Inflammatory macrophage (primary cell): ENCODE measurements at regions not wholly inside any gene's neighbourhood (a gene's known extent, or its start where the extent isn't known, plus 50 kb on each side); places are given as distances from the start of the nearest gene placed in this dataset.
"Not testable (repeated sequence)": the region's sequence is repeated elsewhere in the genome, so short reads cannot be mapped to it uniquely, and the experiment has no call there.

ENCODE experiments used
- DNase-seq, 2 donors: peaks; one replicate each; pipeline ENCODE4 v3.0.0-alpha.2; 2020 to 2022

DNA sequence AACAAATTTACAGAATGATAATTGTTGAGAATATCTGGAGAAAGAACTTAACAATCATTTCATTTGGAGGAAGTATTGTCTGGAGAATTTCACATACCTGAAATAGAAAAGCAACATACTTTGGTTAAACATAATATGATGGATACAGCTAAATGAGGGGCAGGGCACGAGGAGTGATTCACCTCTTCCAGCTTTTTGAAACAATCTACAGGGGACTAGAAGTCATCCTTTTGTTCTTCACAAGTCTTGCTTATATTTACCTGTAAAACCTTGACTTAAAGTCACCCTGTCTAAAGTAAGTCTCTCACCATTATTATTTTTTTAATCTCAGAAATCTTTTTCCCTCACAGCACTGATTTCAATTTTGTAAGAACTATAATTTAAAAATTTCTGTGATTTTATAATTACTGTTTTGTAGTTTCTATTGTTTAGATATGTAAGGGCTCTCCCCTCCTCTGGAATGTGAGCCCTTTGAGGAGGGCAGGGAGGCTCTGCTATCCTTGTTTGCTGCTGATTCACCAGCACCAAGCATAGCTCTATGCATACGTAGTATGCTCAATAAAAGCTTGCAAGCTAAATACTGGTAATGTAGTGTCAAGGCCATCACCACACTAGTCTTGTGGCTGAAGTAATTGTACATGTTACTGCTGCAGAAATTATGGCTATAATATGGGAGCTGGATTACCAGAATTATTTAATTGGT, 193.9 kb upstream of the THRB start:
- no peak for DNase-seq

DNA sequence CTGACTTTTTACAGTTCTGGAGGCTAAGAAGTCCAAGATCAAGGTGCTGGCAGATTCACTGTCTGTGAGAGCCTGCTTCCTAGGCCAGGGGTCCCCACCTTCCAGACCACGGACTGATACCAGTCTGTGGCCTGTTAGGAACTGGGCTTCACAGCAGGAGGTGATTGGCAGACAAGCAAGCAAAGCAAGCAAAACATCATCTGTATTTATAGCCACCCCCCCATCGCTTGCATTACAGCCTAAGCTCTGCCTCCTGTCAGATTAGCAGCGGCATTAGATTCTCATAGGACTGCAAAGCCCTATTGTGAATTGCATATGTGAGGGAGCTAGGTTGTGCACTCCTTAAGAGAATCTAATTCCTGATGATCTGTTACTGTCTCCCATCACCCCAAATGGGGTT, 194.7 kb upstream of the THRB start:
- no peak for DNase-seq

DNA sequence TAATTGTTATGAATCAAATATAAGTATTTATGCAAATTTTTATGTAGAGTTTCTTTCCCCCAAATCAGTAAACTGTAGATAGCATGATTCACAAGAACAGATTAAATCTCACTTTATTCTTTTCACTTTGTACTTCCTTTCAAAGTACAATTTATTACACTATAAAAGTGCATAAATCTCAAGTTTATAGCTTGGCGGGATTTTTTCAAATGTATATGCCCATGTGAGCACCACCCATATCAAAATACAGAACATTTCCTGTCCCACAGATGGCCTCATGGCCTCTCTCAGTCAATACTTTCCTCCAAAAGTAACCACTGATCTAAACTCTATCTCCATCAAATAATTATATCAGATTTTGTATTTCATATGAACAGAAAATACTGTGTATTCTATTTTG, 196.1 kb upstream of the THRB start:
- DNase-seq = no peak

DNA sequence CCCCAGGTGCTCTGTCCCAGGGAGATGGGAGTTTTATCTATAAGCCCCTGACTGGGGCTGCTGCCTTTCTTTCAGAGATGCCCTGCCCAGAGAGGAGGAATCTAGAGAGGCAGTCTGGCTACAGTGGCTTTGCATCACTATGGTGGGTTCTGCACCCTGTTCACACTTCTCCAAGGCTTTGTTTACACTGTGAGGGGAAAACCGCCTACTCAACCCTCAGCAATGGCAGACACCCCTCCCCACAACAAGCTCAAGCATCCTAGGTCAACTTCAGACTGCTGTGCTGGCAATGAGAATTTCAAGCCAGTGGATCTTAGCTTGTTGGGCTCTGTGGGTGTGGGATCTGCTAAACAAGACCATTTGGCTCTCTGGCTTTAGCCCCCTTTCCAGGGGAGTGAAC, 204.4 kb upstream of the THRB start:
- DNase-seq = not testable (repeated sequence)

DNA sequence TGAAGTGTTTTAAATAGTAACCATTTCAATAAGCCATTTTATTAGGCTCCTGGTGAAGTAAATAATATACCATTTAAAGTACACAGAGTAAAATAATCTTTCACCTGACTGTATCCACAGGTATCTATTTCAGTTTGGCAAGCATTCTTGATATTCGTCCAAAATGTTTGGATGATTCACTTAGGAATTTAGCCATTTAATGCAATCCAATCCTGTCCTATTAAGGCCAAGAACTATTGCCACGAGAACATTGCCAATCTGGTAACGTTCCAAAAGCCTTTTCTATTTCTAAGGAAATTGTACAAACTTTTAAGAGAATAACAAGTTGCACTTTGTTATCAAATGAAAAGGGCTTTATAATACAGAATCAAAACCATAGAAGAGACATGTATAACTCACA, 209.8 kb upstream of the THRB start:
- DNase-seq = no peak

DNA sequence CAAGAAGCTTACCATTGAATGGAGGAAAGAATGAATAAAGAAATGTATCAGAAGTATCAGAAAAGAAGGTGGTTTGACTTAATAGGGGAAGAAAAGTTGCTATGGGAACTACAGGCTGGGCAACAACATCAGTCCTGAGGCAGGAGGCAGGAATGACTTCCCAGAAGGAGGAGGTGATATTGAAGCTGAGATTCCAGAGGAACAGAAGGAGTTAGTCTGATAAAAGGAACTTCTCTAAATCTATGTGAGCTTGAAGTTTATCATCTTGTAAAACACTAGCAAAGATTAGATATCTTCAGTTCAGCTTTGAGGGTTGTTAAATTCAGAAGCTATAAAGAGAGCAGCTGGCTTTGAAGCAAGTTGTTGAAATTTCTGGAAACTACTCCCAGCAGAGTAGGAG, 213.3 kb upstream of the THRB start:
- no peak for DNase-seq

DNA sequence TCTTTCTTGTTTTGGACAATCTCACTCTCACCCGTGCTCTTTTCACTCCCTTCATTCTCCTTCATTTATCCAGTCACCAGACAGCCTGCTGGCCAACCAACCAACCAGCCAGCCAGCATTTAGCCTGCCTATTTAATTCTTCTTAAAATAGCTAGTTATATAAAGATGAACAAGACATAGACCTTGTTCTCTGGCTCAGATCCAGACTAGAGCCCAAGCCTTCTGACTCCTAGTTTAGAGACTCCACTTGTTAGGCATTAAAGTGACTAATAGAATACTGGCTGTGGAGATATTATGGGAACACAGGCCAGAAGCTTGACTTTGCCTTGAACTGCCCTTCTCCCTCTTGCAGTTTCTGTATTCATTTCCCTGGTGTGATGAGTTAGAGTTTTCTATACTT, 215.3 kb upstream of the THRB start:
- no peak for DNase-seq

DNA sequence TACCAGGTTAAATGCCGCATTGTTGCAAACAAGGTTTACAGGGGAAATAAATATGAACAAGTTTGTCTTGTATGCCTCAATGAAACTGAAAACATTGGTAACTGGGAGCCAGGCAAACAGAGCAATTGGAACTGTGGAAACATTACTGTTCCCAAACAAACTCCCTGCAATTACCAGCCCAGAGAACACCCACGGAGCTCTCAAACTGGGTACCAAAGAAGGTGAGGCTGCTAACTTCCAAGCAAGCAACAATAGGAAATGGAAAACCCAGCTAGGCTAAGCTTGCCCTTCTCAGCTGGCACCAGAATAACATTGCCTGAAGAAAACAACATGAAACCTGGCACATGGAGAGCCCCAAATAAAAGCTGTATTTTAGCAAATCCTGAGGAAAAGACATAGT, 218.9 kb upstream of the THRB start:
- DNase-seq = no peak

DNA sequence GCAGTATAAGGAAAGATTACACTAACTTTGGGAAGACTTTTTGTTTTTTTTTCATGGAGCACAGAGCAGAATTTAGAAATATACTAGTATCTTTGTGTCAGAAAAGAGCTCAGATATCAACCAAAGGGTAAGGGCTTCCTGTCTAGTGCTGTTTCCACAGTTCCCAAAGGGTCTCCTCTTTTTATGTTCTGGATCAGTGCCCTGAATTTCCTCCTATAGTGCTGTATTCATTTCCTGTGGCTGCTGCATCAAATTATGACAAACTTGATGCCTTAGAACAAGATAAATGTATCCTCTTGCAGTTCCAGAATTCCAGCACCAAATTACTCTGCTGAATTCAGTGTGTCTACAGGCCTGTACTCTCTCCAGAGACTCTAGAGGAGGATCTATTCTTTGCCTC, 219.8 kb upstream of the THRB start:
- no peak for DNase-seq

DNA sequence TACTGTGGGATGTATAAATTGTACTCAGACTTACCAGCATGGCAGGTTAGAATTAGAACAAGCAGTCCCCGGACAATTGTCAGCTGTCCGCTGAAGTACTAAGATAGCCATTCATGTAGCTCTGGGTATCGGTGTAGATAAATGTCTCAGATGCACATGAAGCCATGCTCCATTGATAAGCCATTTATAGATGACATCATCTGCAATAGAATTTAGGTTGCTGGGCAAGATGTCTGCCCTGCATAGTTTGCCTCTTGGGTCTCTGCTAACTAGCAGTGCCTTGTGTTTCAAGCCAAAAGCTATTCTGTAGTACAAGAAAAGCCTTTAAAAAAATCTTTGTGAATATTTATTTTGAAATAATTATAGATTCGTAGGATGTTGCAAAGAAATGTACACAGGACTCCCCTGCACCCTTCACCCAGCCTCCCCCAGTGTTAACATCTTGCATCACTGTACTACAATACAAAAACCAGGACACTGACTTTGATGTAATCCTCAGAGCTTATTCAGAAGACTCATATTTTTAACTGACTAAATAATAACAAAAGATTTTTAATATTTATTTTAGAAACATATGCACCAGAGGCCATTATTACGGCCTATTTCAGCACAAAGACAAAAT, 220.6 kb upstream of the THRB start:
- DNase-seq = no peak

DNA sequence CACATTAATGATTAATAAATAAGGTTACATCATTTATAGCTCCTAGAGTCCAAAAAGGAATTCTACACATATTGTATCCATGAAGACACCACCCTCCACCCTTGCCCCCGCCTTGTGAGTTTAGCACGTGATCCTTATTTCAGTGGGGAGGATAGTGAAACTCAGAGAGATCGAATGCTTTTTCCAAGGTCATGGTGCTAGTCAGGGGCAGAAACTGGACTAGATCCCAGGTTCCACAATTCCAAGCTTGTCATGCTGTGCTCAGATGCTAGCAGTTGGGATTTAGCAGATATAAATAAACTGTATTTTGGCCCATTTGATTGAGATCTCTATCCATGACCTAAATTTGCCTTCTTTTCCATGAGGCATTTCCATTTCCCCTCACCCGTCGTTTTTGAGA, 227.4 kb upstream of the THRB start:
- no peak for DNase-seq

DNA sequence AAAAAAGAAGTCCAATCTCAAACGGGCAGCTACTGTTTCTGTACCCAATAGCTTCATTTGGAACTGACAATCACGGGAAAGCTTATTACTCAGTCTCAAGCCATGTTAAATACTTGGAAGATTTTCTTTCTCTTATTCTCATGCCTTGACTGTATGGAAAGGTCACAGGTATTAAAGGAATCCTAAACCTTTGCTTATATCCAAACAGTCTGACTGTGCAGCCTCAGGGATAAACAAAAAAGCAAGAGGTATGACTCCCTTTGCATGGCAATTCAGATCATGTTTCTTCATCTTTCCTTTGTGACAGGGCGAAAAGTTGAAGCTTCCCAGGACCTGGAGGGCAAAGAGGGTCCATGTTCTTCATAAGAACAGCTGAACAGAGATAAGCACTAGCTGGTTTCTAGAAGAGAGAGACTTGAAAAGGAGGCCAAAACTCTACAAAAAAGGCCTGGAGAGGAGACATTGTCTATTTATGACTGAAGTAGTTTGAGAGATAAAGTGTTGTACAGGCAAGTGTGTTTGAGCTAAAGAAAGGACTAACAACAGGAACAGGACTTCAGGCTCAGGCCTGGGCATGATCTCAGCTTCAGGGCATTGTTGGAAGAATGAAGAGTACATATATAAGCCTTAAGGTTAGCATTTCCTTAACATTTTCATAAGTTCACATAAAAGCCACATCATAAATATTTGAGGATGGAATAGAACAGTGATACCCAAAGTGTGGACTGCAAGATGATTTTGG, 231.0 kb upstream of the THRB start:
- no peak for DNase-seq

DNA sequence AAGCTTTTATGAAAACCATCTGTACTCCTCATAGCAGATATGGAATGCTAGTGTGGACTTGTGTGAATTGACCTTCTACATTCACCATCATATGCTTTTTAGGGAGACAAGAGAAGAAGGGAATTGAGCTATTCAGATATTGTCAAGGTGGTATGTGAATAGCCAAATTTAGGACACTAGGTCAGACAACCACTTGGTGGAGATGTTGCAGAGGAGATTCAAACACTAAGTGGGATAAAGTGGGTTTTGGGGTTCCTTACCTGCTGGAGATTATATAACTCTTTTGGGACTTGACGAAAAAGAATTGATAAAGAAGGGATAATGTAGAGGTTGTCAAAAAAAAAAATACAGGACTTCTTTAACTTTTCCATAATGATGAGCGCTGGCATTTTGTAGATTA, 231.8 kb upstream of the THRB start:
- no peak for DNase-seq

DNA sequence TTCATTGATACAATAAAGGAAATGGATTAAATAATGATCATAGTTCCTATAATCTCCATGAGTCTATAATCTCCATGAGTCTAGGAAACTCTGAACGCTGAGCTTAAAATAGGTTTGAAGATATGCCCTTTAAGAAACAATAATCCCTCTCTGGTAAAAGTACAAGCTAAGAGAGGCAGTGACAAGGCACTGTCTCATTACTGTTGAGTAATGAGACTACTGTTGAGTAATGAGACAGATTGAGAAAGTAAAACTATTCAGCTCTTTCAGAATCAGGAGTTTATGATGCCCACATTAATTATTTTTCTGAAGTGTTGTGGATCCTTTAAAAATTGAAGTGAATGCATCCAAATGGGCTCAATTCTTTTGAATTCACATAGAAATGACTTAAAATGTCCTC, 235.5 kb upstream of the THRB start:
- DNase-seq = no peak

DNA sequence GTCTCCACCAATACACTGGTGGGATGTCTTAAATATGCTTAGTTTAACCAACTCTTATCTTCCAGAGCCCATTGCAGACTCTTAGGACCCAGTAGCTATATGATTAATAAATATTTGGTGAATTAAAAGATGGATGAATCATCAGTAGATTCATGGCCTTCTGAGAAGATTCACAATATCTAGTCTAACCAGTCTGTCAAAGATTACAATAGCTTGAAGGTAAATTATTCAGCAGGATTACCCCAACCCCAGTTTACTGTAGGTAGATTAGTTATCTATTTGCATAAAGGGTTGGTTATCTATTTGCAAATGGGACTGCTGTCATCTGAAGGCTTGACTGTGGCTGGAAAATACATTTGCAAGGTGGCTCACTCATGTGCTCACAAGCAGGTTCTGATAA, 239.4 kb upstream of the THRB start:
- DNase-seq = no peak

DNA sequence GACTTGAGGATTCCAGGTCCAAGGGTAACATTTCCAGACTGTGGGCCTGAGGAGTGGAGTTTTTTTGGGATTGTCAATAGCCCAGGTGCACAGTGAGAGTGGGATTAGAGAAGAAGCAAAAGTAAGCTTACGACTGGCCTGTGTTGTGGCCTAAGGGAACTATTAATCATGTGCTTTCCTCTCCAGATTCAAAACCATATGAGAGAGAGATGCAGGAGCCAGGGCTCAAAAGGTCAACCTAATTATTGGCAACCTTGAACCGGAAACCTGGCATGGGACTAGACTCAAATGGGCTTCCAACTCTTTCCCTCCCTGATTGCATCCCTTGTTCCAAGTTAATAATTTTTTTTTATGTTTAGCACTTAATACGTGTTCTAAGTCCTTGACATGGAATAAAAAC, 242.1 kb upstream of the THRB start:
- no peak for DNase-seq

DNA sequence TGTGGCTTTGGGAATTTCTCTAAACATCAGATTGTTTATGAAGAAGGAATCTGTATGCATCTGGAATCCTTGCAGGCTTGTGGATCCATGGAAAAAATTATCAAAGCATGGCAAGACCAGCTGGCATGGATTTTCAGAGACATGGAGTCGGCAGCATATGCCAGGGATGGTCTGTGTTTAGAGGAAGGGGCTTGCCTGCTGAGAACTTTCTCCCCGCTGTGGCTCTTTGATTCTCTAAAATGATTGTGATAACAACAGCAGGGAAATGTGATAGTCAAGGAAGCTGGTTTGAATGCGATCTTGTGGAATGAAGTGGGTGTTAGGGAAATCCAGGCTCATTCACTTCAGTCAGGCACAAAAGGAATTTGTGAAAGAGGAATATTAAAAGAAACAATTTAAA, 245.7 kb upstream of the THRB start:
- DNase-seq = no peak

DNA sequence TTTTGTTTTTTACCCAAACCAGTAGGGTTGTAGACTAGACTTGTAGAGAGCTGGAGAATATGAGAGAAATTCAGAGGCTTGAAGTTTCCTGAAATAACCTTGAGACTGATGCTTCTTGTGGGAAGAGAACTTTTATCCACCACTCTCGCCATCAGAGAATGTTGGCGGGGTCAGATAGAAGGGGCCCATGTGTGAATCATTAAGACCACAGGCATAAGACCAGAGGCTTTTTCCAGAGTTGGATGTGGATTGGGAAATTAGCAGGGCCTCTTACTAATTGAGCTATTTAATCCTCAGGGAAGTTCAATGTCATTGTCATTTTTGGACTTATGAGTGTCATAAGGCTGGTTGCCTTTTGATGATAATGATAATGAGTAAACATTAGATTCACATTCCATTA, 246.9 kb upstream of the THRB start:
- DNase-seq = no peak

DNA sequence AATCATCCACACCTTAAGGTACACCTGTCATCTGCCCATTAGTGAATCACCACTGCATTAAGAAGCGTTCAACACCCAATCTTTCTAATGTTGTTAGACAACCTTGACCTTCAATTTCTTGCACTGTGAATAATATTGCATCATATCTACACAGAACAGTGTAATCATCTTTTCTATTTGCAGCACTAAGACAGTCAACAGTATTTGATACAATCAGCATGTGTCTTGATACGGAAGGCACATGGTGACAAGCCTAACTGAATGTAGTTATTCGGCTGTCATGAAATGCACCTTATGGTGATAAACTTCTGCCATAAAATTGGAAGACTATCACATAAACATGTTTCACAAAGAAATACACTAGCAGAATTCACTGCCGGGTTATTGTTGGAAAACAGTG, 253.9 kb upstream of the THRB start:
- DNase-seq = no peak

DNA sequence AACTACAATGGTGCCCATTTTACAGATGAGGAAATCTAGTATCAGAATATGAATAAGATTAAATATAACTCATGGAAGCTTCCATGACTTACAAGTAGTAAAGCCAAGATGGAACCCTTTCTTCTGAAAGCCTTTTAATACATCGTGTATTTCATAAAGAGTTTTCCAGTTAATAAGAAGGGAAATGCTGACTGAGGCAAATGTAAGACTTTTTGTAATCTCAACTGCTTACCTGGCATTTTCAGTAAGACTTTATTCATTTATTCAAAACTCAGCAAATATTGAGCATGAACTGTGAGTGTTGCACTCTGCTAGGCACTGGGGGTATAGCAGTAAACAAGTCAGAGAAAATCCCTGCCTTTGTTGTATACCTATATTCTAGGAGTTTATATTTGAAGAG, 256.4 kb upstream of the THRB start:
- no peak for DNase-seq

DNA sequence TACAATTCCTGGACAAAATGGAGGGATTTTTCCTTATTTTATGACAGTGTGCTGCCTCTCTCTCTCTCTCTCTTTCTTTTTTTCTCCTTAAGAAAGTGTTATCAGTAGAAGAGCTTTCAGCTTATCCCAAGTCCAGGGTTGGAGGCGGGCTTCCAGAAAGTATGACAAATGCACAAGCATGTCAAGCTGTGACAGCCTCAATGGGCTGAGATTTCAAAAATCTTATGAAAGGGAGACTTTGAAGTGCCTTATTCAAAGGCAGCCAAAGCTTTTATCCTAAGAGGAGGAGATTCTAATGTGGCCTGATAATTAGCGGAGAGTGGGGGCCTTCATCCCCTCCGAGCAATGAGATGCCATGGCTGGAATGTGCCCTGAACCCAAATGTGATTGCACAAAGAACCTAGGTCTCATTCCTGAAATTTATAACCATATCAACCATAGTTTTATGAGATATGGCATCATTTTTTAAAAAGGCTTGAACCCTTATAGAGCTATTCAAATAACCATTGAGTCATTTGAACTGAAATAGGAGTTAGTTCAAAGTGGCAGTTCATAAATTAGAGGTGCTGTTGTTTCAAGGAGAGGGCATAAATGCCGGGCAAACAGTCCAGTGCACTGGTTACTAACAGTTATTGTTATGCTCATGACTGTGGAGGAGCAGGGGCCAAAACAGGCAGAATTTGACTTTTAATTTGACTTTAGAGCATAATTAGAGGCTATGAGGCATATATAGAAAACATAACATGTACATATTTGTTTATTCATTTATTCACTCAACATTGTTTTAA, 261.6 kb upstream of the THRB start:
- no peak for DNase-seq

DNA sequence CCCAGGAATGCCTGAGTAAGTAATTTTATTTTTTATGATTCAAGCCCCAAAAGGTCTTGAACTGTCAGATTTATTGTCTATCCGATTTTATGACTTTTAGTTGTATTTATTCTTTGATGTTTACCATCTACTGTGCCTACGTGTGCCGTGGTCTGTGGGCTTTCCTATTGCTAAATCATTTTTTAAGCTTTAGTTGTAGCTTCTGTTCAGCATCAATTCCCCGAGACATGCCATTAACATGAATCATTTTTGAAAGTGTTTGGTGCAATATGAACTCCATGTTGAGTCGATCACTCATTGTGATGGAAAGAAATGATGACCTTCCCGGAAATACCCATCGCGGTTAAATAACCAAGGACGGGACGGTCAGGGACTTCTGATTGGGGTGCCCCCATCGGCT, 268.7 kb upstream of the THRB start:
- no peak for DNase-seq

DNA sequence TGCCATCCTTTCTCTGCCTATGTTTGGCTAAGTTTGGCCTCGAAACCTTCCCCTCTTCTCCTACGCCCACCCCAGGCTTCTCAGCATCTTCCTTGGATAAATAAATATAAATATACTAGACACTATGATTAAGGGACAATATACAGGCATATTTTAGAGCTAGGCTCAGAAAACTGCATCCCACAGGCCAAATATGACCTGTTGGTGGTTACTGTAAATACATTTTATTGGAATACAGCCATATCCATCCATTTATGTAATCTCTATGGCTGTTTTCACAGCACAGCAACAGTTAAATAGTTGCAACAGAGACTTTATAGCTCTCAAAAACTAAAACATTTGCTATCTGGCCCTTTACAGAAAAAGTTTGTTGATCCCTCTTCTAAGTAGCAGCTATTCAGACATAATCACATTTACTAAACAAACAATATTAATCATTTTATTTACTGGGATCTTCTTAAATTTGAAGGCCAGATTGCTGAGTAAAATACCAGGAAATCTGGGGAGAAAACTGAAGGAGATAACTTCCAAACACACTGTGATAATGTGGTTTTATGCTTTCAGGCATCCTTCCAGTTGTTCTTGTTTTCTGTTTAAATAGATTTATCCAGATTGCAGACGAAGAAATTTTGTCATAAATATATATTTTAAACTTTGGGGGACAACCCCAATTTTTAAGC, 269.7 kb upstream of the THRB start:
- no peak for DNase-seq
